NCI-H1105 (cell line): ENCODE measurements at regions not wholly inside any gene's neighbourhood (a gene's known extent, or its start where the extent isn't known, plus 50 kb on each side); places are given as distances from the start of the nearest gene placed in this dataset.

Experiments
- DNase-seq: peaks from one replicate; lab custom pipeline; 2025; lab: John Stamatoyannopoulos, UW

- DNase-seq, result peak; percentile 16
Observed at GRCh38 chr18:52288403-52289004, 51.5 kb upstream of the DCC start.

GRCh38 chr18:52289392-52289791, 50.6 kb upstream of the DCC start:
- peak; percentile 46 for DNase-seq
